ENCODE measurements at regions not wholly inside any gene's neighbourhood (a gene's known extent, or its start where the extent isn't known, plus 50 kb on each side); places are given as distances from the start of the nearest gene placed in this dataset.

- no peak for DNase-seq
These were observed 354.3 kb upstream of the CTNND2 start for GRCh38 chr5:12258549-12258948.

- no peak for DNase-seq
These were observed 346.2 kb upstream of the CTNND2 start for GRCh38 chr5:12250454-12250853.

GRCh38 chr5:12248831-12249230, 344.6 kb upstream of the CTNND2 start:
- no peak for DNase-seq

GRCh38 chr5:12246036-12246435, 341.8 kb upstream of the CTNND2 start:
- DNase-seq: no peak

GRCh38 chr5:12245429-12245828, 341.2 kb upstream of the CTNND2 start:
- no peak for DNase-seq

- no peak for DNase-seq
These were observed 339.0 kb upstream of the CTNND2 start for GRCh38 chr5:12242950-12243888.

GRCh38 chr5:12237837-12238575, 333.8 kb upstream of the CTNND2 start:
- DNase-seq: no peak

GRCh38 chr5:12230659-12231058, 326.4 kb upstream of the CTNND2 start:
- DNase-seq: no peak

GRCh38 chr5:12217039-12217438, 312.8 kb upstream of the CTNND2 start:
- DNase-seq: no peak

- DNase-seq: no peak
These were observed 310.2 kb upstream of the CTNND2 start for GRCh38 chr5:12214267-12215015.

- no peak for DNase-seq
These were observed 304.3 kb upstream of the CTNND2 start for GRCh38 chr5:12208366-12209100.

GRCh38 chr5:12204761-12205160, 300.5 kb upstream of the CTNND2 start:
- DNase-seq: no peak

GRCh38 chr5:12193536-12193935, 289.3 kb upstream of the CTNND2 start:
- no peak for DNase-seq

GRCh38 chr5:12183003-12183402, 278.8 kb upstream of the CTNND2 start:
- no peak for DNase-seq

GRCh38 chr5:12177851-12178250, 273.6 kb upstream of the CTNND2 start:
- no peak for DNase-seq

- DNase-seq: no peak
These were observed 273.0 kb upstream of the CTNND2 start for GRCh38 chr5:12177225-12177624.

GRCh38 chr5:12175914-12176585, 271.8 kb upstream of the CTNND2 start:
- DNase-seq: no peak

GRCh38 chr5:12174734-12175133, 270.5 kb upstream of the CTNND2 start:
- DNase-seq: no peak

- DNase-seq: no peak
These were observed 265.3 kb upstream of the CTNND2 start for GRCh38 chr5:12169536-12169935.

- no peak for DNase-seq
These were observed 258.6 kb upstream of the CTNND2 start for GRCh38 chr5:12162863-12163262.

- no peak for DNase-seq
These were observed 243.3 kb upstream of the CTNND2 start for GRCh38 chr5:12147513-12147912.

Data from renal pelvis (tissue), 1 donor.